CD8-positive, alpha-beta memory T cell (primary cell): ENCODE measurements at regions not wholly inside any gene's neighbourhood (a gene's known extent, or its start where the extent isn't known, plus 50 kb on each side); places are given as distances from the start of the nearest gene placed in this dataset.
A peak's percentile ranks its signal among the peaks of the same experiment; 100 is the strongest.
"Not testable (repeated sequence)": the region's sequence is repeated elsewhere in the genome, so short reads cannot be mapped to it uniquely, and the experiment has no call there.

Experiments
- CTCF ChIA-PET: fragments of 350-600 bp; sonication (Branson Sonifier 250); formaldehyde crosslinking; loops from one replicate; lab custom pipeline; 2021; ENCODE audit warnings: antibody characterized with exemption; lab: Charles Lee
- POLR2A ChIA-PET: fragments of 350-600 bp; sonication (Branson Sonifier 250); formaldehyde crosslinking; loops from one replicate; lab custom pipeline; 2021; ENCODE audit warnings: antibody characterized with exemption; lab: Charles Lee
- DNase-seq, 5 donors: peaks; one replicate each; pipeline versions ENCODE4 v3.0.0 to v3.0.0-alpha.2; 2020 to 2022; ENCODE audit warnings: mixed read lengths in 1 of 5
- H3K27ac ChIP-seq: one replicate; pipeline ENCODE4 v1.7.0; 2013; ENCODE audit warnings: low read depth, mild to moderate bottlenecking, low read length, moderate library complexity
- H3K27me3 ChIP-seq: 2 replicates; pipeline ENCODE4 v1.7.0; 2013; ENCODE audit warnings: low read length, mild to moderate bottlenecking; ENCODE audit not compliant: insufficient read depth, poor library complexity, severe bottlenecking
- H3K36me3 ChIP-seq: 2 replicates; pipeline ENCODE4 v1.7.0; 2013; ENCODE audit warnings: mild to moderate bottlenecking, low read length, moderate library complexity; ENCODE audit not compliant: insufficient read depth
- H3K4me1 ChIP-seq: 2 replicates; pipeline ENCODE4 v1.7.0; 2013; ENCODE audit warnings: mild to moderate bottlenecking, low read length, moderate library complexity; ENCODE audit not compliant: insufficient read depth
- H3K4me3 ChIP-seq: 2 replicates; pipeline ENCODE4 v1.7.0; 2013; ENCODE audit warnings: mild to moderate bottlenecking, low read length
- H3K9me3 ChIP-seq: 2 replicates; pipeline ENCODE4 v1.7.0; 2013; ENCODE audit warnings: mild to moderate bottlenecking, low read length
- H3K27ac Mint-ChIP-seq, 8 donors: one replicate each; pipeline ENCODE4 v1.8.0; 2020 to 2021; ENCODE audit warnings: mixed read lengths in 8 of 8, mild to moderate bottlenecking in 6 of 8, inconsistent platforms in 3 of 8, moderate library complexity in 3 of 8
- H3K27me3 Mint-ChIP-seq, 2 donors: one replicate each; pipeline ENCODE4 v1.8.0; 2020 to 2021; ENCODE audit warnings: mixed read lengths in 2 of 2, mild to moderate bottlenecking in 1 of 2, moderate library complexity in 1 of 2
- H3K36me3 Mint-ChIP-seq, 3 donors: one replicate each; pipeline ENCODE4 v1.8.0; 2020 to 2021; ENCODE audit warnings: mixed read lengths in 3 of 3, inconsistent platforms in 1 of 3, mild to moderate bottlenecking in 1 of 3
- H3K4me1 Mint-ChIP-seq, 3 donors: one replicate each; pipeline ENCODE4 v1.8.0; 2020 to 2021; ENCODE audit warnings: mixed read lengths in 3 of 3, inconsistent platforms in 1 of 3, mild to moderate bottlenecking in 1 of 3
- H3K4me3 Mint-ChIP-seq, 7 donors: one replicate each; pipeline ENCODE4 v1.8.0; 2020 to 2021; ENCODE audit warnings: mixed read lengths in 7 of 7, mild to moderate bottlenecking in 6 of 7, moderate library complexity in 4 of 7, inconsistent platforms in 2 of 7
- H3K9me3 Mint-ChIP-seq, 5 donors: one replicate each; pipeline ENCODE4 v1.8.0; 2020 to 2022; ENCODE audit warnings: mixed read lengths in 5 of 5, mild to moderate bottlenecking in 3 of 5, moderate library complexity in 2 of 5, inconsistent platforms in 1 of 5

- Histone ChIP-seq H3K9me3 (no peaks in the 10 kb centered on the region), H3K27ac (no peak overlapping the region), H3K27me3 (no peaks in the 10 kb centered on the region), H3K36me3 (no peaks in the 10 kb centered on the region), H3K4me3 (no peak overlapping the region), H3K4me1 (no peaks in the 10 kb centered on the region)
- ChIA-PET CTCF (no interaction called here), POLR2A (no interaction called here)
- peak in 4 of 5 donors; percentile 11 to 67 (median 20) for DNase-seq
- no peaks in the 10 kb centered on the region for H3K4me1 Mint-ChIP-seq
- H3K36me3 Mint-ChIP-seq = no peaks in the 10 kb centered on the region
- H3K4me3 Mint-ChIP-seq = no peak overlapping the region
- peaks cover 1 to 17% of the 10 kb centered on the region in 2 donors for H3K27me3 Mint-ChIP-seq
- no peak overlapping the region for H3K27ac Mint-ChIP-seq
- H3K9me3 Mint-ChIP-seq = no peaks in the 10 kb centered on the region
Measured at GRCh38 chr14:106094654-106095189, 568.3 kb downstream of the TMEM121 start.

- H3K4me1 ChIP-seq = no peaks in the 10 kb centered on the region
- H3K27ac Mint-ChIP-seq = no peak overlapping the region
- H3K4me3 ChIP-seq = no peak overlapping the region
- H3K36me3 Mint-ChIP-seq = no peaks in the 10 kb centered on the region
- H3K27me3 ChIP-seq = no peaks in the 10 kb centered on the region
- no peaks in the 10 kb centered on the region for H3K36me3 ChIP-seq
- no peaks in the 10 kb centered on the region for H3K4me1 Mint-ChIP-seq
- no peaks in the 10 kb centered on the region for H3K9me3 Mint-ChIP-seq
- no peak overlapping the region for H3K4me3 Mint-ChIP-seq
- no peak for DNase-seq
- H3K27me3 Mint-ChIP-seq = peaks cover 24 to 80% of the 10 kb centered on the region in 2 donors
- POLR2A ChIA-PET = no interaction called here
- no peak overlapping the region for H3K27ac ChIP-seq
- no peaks in the 10 kb centered on the region for H3K9me3 ChIP-seq
- CTCF ChIA-PET = no interaction called here
Measured at GRCh38 chr14:106107703-106108102, 581.3 kb downstream of the TMEM121 start.

- Mint-ChIP-seq H3K27ac (no peak overlapping the region), H3K9me3 (no peaks in the 10 kb centered on the region), H3K36me3 (no peaks in the 10 kb centered on the region), H3K4me1 (no peaks in the 10 kb centered on the region), H3K27me3 (peaks cover 20 to 68% of the 10 kb centered on the region in 2 donors), H3K4me3 (no peak overlapping the region)
- Histone ChIP-seq H3K36me3 (no peaks in the 10 kb centered on the region), H3K9me3 (no peaks in the 10 kb centered on the region), H3K27me3 (no peaks in the 10 kb centered on the region), H3K4me1 (no peaks in the 10 kb centered on the region), H3K4me3 (no peak overlapping the region), H3K27ac (no peak overlapping the region)
- no peak for DNase-seq
- CTCF ChIA-PET = no interaction called here
- POLR2A ChIA-PET = no interaction called here
Measured at GRCh38 chr14:106109337-106109736, 583.0 kb downstream of the TMEM121 start.

GRCh38 chr14:106115401-106115800 lies 589.0 kb downstream of the TMEM121 start:
- Mint-ChIP-seq H3K27ac (peak overlapping the region in 6 of 8 donors; percentile 12 to 87 (median 42)), H3K27me3 (peaks cover 25 to 49% of the 10 kb centered on the region in 2 donors), H3K36me3 (no peaks in the 10 kb centered on the region), H3K9me3 (no peaks in the 10 kb centered on the region), H3K4me1 (peaks cover 4 to 23% (median 10%) of the 10 kb centered on the region in 3 donors), H3K4me3 (peak overlapping the region in 1 of 7 donors; percentile 29)
- Histone ChIP-seq H3K27me3 (no peaks in the 10 kb centered on the region), H3K27ac (no peak overlapping the region), H3K4me3 (no peak overlapping the region), H3K36me3 (no peaks in the 10 kb centered on the region), H3K4me1 (peaks cover 13% of the 10 kb centered on the region), H3K9me3 (no peaks in the 10 kb centered on the region)
- ChIA-PET CTCF (interaction anchor here (1.3 to 1.6 kb wide), 2 partner anchors 11 to 25 kb away, joined by 3 to 7 read pairs; no protein-coding TSS in a partner anchor), POLR2A (no interaction called here)
- no peak for DNase-seq

GRCh38 chr14:106116339-106116930 lies 590.1 kb downstream of the TMEM121 start:
- POLR2A ChIA-PET, H3K36me3 ChIP-seq, H3K27me3 ChIP-seq, H3K27ac ChIP-seq, H3K9me3 ChIP-seq, H3K4me3 Mint-ChIP-seq, H3K4me3 ChIP-seq, H3K9me3 Mint-ChIP-seq, H3K36me3 Mint-ChIP-seq: not testable (repeated sequence)
- peaks cover 25 to 52% of the 10 kb centered on the region in 2 donors for H3K27me3 Mint-ChIP-seq
- CTCF ChIA-PET = interaction anchor here (1.1 to 1.6 kb wide), 2 partner anchors 12 to 37 kb away, joined by 3 to 7 read pairs; no protein-coding TSS in a partner anchor
- peak in 3 of 5 donors; percentile 12 to 51 (median 19) for DNase-seq
- peak overlapping the region in 3 of 8 donors; percentile 33 to 82 (median 66) for H3K27ac Mint-ChIP-seq
- H3K4me1 Mint-ChIP-seq = peaks cover 4 to 23% (median 10%) of the 10 kb centered on the region in 3 donors
- H3K4me1 ChIP-seq = peaks cover 14% of the 10 kb centered on the region

- H3K4me3 Mint-ChIP-seq = peak overlapping the region in 1 of 7 donors; percentile 70
- CTCF ChIA-PET = no interaction called here
- H3K9me3 Mint-ChIP-seq = no peaks in the 10 kb centered on the region
- Histone ChIP-seq H3K4me3 (no peak overlapping the region), H3K9me3 (no peaks in the 10 kb centered on the region), H3K27ac (no peak overlapping the region), H3K36me3 (no peaks in the 10 kb centered on the region), H3K27me3 (no peaks in the 10 kb centered on the region), H3K4me1 (peaks cover 14% of the 10 kb centered on the region)
- no peak overlapping the region for H3K27ac Mint-ChIP-seq
- POLR2A ChIA-PET = no interaction called here
- no peak for DNase-seq
- H3K27me3 Mint-ChIP-seq = peaks cover 29 to 61% of the 10 kb centered on the region in 2 donors
- no peaks in the 10 kb centered on the region for H3K36me3 Mint-ChIP-seq
- H3K4me1 Mint-ChIP-seq = peaks cover 4 to 23% (median 10%) of the 10 kb centered on the region in 3 donors
Measured at GRCh38 chr14:106120101-106120500, 593.7 kb downstream of the TMEM121 start.

- no peaks in the 10 kb centered on the region for H3K36me3 ChIP-seq
- ChIA-PET POLR2A (no interaction called here), CTCF (no interaction called here)
- H3K9me3 Mint-ChIP-seq = no peaks in the 10 kb centered on the region
- DNase-seq = peak in 1 of 5 donors; percentile 38
- H3K4me1 Mint-ChIP-seq = peaks cover 10 to 19% (median 11%) of the 10 kb centered on the region in 3 donors
- no peaks in the 10 kb centered on the region for H3K9me3 ChIP-seq
- H3K4me3 Mint-ChIP-seq = no peak overlapping the region
- no peaks in the 10 kb centered on the region for H3K36me3 Mint-ChIP-seq
- H3K4me3 ChIP-seq = no peak overlapping the region
- H3K27ac ChIP-seq = no peak overlapping the region
- H3K27me3 ChIP-seq = no peaks in the 10 kb centered on the region
- peaks cover 0 to 48% of the 10 kb centered on the region in 2 donors for H3K27me3 Mint-ChIP-seq
- peaks cover 19% of the 10 kb centered on the region for H3K4me1 ChIP-seq
- H3K27ac Mint-ChIP-seq = no peak overlapping the region
Measured at GRCh38 chr14:106129274-106129673, 602.9 kb downstream of the TMEM121 start.

GRCh38 chr14:106129904-106130661 lies 603.7 kb downstream of the TMEM121 start:
- POLR2A ChIA-PET, CTCF ChIA-PET, H3K4me3 Mint-ChIP-seq, H3K9me3 Mint-ChIP-seq, H3K9me3 ChIP-seq, H3K27me3 ChIP-seq, H3K36me3 ChIP-seq, H3K36me3 Mint-ChIP-seq, H3K27ac ChIP-seq, H3K4me3 ChIP-seq, DNase-seq: not testable (repeated sequence)
- peak overlapping the region in 2 of 8 donors; percentile 11 to 61 for H3K27ac Mint-ChIP-seq
- peaks cover 0 to 46% of the 10 kb centered on the region in 2 donors for H3K27me3 Mint-ChIP-seq
- H3K4me1 ChIP-seq = peaks cover 19% of the 10 kb centered on the region
- peaks cover 10 to 19% (median 11%) of the 10 kb centered on the region in 3 donors for H3K4me1 Mint-ChIP-seq
